ENCODE measurements at regions not wholly inside any gene's neighbourhood (a gene's known extent, or its start where the extent isn't known, plus 50 kb on each side); places are given as distances from the start of the nearest gene placed in this dataset.

DNA sequence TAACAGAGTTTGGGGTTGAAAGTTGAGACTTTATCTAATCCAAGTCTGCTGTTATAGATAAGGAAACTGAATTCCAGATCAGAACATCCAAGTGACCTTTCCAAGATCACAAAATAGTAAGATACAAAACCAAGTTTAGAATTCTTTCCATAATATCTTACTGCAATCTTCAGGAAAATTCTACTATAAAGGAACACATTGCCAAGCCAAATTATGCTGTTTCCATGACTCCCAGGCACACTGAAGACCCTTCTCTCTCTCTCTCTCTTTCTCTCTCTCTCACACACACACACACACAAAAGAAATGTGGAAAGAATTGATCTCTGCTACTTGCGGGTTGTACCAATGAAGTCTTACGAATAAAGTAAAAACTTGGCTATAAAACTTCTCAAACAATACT, 398.4 kb downstream of the METTL4 start:
- DNase-seq (ENCODE audit: low spot score): no peak

DNA sequence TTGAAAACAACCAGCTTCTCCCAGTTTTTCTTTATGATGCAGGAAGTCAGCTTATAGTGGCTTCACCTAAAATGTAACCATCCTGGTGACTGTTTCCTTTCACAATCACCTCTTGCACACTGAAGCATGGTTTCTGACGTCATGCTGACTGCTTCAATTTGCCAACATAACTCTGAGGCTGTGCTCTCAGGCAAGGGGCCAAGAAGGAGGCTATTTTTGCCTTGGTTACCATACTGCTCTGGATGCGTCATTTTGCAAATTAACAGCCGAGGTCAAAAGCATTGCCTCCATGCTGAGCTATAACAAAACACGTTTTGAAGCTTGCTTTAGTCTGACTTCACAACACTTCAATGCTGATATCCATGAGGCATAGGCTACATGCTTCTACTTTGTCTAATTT, 397.8 kb downstream of the METTL4 start:
- DNase-seq (ENCODE audit: low spot score): no peak

DNA sequence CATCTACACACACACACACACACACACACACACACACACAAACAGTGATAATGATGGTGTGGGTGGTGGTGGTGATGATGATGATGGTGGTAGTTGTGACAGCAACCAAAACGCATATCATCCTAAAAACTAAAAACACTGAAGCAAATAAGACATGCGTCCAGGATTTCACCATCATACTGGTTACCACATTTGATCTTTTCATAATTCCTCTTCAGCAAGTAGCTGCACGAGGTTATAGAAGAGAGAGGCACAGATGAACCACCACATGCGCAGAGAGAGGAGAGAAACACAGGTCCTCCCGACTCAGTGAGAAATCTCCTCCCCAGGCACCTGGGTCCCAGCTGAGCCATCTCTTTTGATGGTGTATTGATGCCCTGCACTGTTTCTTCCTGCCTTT, 393.3 kb downstream of the METTL4 start:
- no peak for DNase-seq (ENCODE audit: low spot score)

DNA sequence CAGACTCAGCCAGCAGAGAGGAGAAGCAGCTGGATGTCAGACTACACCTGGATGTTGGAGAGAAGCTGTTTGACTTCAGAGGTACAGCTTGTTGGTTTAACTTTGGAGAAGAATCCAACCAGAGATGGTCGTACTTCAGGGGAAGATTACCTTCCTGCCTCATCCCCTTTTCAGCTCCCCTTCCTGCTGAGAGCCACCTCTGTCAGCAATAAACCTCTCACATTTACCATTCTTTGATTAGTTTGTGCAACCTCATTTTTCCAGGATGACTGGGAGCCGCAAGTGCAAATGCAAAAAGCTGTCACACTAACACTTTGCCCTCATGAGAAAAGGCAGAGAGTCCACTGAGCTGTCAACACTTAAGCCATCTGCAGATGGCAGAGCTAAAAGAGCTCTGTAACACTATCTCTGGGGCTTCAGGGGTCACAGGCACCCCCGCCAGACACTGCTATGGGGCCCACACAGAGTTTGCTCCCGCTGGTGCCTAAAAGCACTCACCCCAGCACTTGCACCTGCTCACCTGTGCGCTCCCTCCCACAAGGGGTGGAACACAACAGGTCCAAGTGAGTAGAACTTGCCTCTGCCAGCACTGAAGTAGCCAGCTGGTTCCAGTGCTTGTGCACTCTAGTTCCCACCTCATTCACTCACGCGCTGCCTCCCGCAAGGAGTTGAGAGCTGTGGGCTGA, 391.7 kb downstream of the METTL4 start:
- DNase-seq (ENCODE audit: low spot score): no peak

DNA sequence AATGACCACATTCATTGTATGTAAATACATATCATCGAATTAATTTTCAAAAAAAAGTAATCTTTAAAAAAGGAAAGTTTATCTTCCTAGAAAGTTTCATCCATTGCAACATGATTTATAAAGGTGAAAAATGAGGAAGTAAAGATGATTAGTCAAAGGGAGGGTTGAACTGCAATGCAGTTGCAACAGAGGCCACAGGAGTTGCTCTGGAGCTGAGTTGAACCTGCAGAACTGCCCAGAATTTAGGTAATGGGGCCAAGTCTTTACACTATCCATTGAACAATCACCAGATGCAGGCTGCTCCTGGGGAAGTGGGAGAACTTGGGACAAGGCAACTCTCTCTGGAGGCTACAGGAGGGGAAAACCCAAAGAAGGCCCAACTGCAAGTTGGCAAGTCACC, 390.7 kb downstream of the METTL4 start:
- DNase-seq (ENCODE audit: low spot score): no peak

DNA sequence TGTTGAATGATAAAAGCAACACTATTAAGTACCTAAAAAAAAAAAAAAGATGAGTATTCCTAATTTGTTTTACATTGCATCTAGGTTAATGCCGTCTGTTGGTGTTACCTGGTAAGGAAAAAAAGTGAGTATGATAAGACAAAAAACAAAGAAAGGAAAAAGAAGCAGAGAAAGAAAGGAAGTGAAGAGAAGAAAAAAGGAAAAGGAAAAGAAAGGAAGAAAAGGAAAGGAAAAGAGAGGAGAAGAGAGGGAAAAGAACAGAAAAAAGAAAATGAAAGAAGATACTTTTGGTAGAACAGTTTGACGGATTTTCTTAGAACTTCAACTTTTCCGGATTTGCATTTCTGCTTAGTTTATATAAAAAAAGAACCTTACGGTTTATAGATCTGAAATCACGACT, 387.9 kb downstream of the METTL4 start:
- DNase-seq (ENCODE audit: low spot score): no peak

DNA sequence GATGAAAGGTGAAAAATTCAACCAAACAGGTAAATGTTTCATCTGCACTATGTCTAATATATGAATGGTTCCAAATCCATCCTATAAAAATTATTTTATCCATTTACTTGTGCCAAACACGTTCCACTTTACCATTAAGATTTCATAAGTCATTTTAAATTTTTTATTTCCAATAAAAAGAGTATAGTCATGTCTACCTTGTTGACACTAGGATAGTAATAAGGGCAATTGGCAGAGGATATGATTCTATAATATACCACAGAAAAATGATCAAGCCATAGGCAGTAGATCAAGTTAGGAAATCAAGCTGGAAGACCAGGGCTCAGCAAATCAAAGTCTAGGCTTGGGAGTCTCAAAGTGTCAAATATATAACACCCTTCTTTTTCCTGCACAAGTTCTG, 384.3 kb downstream of the METTL4 start:
- DNase-seq (ENCODE audit: low spot score): no peak

DNA sequence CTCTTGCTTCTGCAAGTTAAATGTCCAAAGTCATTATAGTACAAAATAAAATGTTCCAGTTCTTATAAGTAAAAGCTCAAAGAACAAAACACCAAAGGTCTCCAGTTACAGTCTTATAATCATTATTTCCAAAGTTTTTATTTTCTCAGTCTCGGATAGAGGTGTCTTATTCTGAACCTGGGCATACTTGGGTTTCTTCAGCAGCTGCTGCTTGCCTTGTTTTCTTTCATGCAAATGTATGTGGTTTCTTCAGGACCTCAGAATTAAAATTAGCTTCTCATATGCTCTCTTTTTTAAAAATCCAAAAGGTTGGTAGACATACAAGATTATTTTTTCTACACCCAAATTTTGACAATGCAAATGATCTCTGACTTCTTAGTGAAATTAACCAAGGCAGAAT, 383.0 kb downstream of the METTL4 start:
- DNase-seq (ENCODE audit: low spot score): no peak

DNA sequence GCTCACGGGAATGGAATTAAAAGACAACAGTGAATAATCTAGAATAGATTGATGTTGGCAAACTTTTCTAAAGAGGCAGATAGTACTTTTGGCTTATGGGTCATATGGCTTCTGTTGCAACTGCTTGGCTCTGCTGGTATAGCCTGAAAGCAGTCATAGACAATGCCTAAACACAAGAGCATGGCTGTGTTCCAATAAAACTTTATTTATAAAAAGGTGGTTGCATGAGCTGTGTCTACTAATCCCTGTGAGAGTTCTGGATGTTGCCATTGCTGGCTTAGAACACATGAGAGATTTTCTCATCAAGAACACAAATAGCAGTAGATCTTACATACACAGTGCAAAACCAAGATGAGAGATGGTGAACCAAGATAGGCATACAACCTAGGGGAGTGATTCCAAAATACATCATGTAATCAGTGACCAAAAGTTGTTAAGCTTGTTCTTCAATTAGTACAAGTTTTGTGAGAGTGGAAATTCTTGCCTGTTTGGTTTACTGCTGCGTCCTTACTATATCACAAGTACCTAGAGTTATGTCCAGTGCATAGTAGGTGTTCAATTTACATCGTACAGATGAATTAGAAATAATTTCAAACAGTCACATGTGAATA, 380.0 kb downstream of the METTL4 start:
- no peak for DNase-seq (ENCODE audit: low spot score)

DNA sequence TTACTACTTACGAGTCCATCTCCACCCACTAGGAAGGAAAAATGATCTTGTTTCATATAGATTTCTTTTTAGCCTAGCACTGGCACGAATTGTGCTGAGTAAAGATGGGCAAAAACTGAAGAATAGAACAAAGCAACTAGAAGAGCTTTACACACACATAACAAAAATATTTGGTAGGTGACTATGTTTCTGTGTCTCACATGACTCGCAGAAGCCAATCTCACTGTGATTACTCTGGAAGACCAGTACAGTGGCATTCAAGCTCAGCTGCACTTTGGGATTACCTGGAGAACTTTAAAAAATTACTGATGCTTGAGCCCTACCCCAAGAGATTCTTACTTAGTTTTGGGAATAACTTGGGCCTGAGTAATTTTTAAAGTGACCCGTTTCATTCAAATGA, 378.7 kb downstream of the METTL4 start:
- DNase-seq (ENCODE audit: low spot score): no peak

DNA sequence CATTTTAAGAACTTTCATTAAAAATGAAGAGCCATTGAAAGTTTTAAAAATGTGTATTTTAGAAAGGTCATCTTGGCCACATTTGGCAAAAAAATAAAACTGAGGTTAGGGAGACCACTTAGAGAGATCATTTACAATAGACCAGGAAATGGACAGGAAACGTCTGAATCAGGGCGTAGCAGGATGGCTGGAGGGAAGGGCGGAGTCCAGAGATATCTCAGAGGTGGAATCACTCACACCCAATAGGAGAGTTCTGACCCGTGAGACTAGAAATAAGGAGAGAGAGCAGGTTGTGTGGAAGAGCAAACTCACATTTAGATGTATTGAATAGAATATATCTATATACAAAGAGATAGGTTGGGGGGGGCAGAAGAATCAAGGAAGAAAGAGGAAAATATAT, 373.4 kb downstream of the METTL4 start:
- no peak for DNase-seq (ENCODE audit: low spot score)

DNA sequence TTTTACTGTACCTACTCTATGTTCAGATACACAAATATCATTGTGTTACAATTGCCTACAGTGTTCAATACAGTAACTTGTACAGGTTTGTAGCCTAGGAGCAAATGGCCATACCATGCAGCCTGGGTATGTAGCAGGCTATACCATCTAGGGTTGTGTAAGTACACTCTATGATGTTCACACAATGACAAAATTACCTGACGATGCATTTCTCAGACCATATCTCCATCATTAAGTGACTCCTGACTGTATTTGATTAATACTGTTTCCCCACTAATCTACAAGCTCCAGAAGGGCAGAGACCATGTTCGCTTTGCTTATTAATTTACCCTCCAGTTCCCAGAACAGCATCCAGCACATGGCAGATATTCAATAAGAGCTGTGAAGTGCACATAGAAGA, 372.2 kb downstream of the METTL4 start:
- no peak for DNase-seq (ENCODE audit: low spot score)

DNA sequence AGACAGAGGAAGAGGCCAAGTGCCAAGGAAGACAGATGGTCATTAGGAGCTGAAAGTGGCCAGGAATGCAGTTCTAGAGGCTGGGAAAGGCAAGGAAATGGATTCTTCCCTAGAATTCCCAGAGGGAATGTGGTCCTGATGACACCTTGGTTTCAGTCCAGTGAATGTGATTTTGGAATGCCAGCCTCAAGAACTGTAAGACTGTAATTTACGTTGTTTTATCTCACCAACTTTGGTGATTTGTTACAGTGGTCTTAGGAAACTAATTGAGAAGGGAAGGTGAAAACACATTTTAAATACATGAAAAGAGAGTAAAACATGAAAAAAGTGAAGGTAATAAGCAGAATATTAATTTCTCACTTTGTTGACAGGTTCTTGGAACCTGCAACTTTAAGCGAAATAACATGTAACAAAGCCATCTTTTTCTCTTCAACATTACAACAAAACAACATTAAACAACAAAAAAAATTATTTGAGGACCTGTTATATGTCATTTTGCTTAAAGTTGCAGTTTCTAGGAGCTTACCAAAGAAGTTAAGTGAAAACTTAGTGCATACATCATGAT, 370.2 kb downstream of the METTL4 start:
- DNase-seq (ENCODE audit: low spot score): no peak

DNA sequence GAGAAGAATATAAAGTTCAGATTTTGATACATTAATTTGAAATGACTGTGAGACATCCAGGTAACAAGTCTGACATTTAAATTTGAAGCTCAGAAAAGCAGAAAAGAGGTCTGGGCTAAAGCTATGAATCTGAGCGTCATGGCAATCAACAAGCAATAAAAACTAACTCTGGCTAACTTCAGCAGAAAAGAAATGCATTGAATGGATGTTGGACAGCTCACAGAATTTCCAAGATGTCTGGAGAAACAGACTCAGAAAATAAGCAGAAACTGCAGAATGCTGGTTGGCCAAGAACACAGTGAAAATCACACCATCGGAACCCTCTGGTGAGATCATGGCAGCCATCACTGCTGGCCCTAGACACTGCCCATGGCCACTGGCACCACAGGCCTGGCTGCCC, 366.6 kb downstream of the METTL4 start:
- DNase-seq (ENCODE audit: low spot score): no peak

DNA sequence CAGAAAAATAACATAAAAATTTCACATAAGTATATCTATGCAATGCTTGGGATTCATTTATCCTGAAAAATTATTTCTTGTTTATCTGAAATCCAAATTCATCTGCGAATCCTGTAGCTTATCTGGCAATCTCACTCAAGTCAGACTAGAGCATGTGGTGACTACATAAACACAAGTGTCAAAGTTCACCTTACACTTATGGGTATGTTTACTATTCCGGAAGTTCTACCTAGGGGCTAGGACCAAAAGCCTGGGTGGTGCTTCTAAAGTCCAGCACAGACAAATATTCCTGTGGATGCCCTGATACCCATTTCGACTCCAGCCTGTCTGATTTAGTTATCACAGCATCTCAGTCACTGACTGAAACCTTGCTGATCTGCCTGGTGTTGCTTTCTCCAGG, 364.0 kb downstream of the METTL4 start:
- no peak for DNase-seq (ENCODE audit: low spot score)

DNA sequence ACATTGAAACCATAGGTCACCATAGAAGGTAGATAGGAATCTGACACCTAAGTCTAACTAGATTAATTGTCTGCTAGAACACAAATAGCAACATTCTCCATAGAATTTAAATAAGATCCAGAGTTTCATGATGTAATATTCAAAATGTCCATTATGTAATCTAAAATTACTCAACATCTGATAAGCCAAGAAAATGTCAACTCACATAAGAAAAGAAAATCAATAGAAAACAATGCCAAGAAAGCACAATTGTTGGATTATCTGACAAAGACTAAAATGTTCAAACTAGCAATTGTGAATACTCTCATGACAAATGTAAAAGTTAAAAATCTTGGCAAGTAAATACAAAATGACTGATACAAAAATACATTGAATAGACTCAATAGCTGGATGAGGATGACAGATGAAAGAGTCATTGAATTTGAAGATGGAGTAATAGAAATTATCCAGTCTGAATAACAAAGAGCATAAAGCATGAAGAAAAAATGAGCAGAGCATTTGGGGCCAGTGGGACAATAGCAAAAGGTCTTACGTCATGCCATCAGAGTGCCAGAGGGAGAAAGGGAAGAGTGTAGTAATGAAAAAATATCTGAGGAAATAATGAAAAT, 358.6 kb downstream of the METTL4 start:
- no peak for DNase-seq (ENCODE audit: low spot score)

DNA sequence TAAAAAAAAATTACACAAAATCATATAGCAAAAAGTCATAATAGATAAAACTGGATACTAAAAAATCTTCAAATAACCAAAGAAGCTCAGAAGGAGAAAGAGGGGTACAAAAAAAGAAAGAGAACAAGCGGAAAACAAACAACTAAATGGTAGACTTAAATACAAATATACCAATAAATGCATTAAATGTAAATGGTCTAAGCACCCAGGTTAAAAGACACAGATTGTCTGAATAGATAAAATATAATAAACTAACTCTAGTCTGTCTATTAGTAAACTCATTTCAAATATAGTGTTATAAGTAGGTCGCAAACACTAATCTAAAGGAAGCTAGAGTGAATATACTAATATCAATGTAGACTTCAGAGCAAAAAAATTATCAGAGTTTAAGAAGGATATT, 357.4 kb downstream of the METTL4 start:
- DNase-seq (ENCODE audit: low spot score): no peak

DNA sequence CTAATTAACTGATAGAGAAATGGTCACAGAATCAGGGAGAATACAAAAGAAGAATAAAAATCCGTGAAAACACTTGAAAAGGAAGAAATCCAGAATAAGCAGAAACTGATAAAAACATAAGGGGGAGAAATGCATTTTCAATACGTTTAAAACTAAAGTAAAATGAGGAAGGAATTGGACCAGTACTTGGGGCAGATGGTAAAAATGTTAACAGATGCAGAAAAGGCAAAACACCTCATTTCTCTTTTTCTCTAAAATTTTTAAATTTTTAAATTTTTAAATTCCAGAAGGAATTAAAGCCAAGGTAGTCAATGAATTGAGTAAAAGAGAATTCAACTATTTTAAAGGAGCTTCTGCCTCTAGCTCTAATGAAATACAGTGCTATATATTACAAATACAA, 353.9 kb downstream of the METTL4 start:
- DNase-seq (ENCODE audit: low spot score): no peak

DNA sequence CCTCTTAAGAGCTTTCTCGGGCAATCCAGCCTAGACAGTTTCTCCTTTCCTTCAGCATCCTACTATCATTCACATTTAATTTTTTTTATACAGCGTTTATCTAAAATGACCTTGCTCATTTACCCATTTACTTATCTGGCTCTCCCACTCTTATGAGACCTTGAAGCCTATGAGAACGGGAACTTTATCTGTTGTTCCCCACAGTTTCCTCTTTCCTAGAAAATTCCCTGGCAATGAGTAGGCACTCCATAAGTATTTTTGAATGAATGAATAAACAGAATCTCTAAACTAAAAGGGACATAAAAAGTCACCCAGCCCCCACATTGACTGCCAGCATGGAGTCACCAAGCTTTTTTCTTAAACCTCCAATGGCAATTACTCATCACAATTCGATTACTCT, 353.2 kb downstream of the METTL4 start:
- DNase-seq (ENCODE audit: low spot score): no peak

DNA sequence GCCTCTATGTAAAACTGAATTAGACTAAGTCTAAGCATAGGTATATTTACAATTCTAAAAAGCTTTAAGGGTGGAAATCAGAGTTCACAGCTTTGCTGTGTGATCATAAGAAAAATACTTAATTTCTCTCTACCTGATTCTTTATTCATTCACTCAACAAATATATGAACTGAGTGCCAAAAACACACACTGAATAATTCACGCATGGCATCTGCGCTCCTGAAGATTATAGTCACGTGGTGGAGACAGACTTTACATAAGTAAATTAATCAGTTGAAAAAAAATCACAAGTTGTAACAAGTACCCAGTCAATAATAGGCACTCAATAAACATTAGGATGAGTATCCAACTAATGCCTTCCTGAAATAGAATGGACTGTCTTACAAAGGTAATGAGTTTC, 351.6 kb downstream of the METTL4 start:
- no peak for DNase-seq (ENCODE audit: low spot score)

DNA sequence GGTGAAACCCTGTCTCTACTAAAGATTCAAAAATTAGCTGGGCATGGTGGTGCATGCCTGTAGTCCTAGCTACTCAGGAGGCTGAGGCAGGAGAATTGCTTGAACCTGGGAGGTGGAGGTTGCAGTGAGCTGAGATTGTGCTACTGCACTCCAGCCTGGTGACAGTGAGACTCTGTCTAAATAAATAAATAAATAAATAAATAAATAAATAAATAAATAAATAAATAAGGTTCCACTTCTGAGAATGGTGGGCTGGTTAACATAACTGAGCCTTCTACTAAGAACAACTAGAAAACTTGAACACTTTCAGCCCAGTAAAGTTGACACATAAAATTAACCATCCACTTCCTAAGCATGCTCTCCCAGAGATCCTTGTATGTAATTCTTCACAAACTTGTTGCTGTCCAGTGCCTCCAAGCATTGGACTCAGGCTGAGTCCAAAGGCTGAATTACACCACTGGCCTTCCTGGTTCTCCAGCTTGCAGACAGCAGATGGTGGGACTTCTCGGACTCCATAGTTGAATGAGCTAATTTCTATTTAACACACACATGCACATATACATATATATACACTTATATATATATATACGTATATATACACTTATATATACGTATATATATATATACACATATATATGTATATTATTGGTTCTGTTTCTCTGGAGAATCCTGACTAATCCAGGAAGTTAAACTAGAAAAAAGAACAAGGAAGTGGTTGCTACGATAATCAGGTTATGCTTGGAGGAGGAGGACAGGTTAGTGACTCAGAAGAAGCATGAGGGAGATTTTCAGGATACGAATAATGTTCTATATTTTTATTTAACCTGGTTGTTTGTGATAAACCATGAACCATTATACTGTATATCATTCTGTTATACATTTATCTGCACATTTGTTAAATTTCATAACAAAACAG, 348.8 kb downstream of the METTL4 start:
- no peak for DNase-seq (ENCODE audit: low spot score)

DNA sequence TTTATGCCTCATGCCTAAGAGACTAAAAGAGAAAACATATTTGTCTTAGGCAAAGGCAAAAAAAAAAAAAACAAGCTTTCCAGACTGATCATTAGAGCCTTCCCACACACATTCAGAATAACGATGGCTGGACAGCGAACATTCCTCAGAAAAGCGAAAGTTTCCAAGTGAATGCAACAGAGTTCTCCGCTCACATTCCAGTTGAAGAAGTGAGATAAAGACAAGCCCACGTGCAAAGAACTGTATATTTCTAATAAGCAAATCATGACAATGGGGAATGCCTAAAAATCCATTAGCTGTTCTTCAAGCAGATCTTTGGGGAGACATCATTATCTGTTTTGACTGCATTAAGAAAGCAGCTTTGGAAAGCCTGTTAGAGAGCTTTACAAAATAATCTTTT, 347.9 kb downstream of the METTL4 start:
- no peak for DNase-seq (ENCODE audit: low spot score)

DNA sequence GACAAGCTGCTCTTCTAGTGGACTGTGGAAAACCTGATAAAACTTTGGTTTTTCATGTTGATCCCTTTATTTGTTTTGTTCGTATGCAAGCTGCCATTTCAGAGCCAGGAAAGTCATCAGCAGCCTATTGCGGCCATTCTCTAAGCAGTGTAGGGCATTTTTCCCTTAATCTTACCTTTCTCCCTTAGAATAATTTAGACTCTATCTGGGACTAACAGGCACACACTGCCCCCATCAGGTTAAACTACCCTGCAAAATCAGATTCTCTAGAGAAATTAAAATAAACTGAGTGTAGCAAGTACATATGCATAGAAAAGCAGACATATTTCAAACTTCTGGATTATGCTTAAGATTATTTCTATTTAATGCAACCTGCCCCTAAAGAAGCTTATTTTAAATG, 347.5 kb downstream of the METTL4 start:
- no peak for DNase-seq (ENCODE audit: low spot score)
